ENCODE measurements at regions not wholly inside any gene's neighbourhood (a gene's known extent, or its start where the extent isn't known, plus 50 kb on each side); places are given as distances from the start of the nearest gene placed in this dataset.

DNA sequence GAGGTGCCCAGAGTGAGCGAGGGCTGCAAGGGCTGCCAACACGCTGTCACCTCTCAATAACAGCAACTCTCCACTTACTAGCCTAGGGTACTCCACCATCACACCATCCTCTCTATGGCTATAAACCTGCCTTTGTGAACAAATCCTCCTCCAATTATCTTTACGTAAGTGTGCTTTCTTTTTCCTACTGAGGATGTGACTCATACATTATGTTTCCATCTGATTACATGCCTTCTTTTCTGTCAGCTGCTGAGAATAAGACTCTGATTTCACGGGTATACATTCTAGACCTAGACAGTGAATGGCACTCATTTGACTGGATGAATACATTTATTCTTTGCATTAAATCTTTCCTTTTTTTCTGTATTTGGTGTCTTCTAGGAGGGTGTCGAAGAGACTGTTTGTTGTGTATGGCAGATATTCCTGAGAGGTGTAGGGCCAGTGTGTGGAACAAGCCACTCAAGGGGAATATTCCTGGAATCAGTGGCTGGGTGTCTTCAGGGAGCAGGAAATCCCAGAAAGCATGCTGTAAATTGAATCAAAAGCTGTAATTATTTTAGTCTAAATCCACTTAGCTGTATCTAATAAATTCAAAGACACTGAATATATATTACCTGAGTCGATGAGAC lies 327.3 kb upstream of the TMTC1 start:
- TF ChIP-seq EZH2 (IDR thresholded peaks at IDR 0.05; ENCODE audit: insufficient read depth, poor library complexity, severe bottlenecking): no peak
- no peak for TF ChIP-seq EZH2phosphoT487 (IDR thresholded peaks at IDR 0.05; ENCODE audit: insufficient read depth, low read depth)
